Kidney capillary endothelial cell (primary cell): ENCODE measurements at regions not wholly inside any gene's neighbourhood (a gene's known extent, or its start where the extent isn't known, plus 50 kb on each side); places are given as distances from the start of the nearest gene placed in this dataset.
"Not testable (repeated sequence)": the region's sequence is repeated elsewhere in the genome, so short reads cannot be mapped to it uniquely, and the experiment has no call there.

Experiments used
- DNase-seq: peaks from one replicate; pipeline ENCODE4 v3.0.0-alpha.2; 2018; ENCODE audit warnings: low spot score

DNA sequence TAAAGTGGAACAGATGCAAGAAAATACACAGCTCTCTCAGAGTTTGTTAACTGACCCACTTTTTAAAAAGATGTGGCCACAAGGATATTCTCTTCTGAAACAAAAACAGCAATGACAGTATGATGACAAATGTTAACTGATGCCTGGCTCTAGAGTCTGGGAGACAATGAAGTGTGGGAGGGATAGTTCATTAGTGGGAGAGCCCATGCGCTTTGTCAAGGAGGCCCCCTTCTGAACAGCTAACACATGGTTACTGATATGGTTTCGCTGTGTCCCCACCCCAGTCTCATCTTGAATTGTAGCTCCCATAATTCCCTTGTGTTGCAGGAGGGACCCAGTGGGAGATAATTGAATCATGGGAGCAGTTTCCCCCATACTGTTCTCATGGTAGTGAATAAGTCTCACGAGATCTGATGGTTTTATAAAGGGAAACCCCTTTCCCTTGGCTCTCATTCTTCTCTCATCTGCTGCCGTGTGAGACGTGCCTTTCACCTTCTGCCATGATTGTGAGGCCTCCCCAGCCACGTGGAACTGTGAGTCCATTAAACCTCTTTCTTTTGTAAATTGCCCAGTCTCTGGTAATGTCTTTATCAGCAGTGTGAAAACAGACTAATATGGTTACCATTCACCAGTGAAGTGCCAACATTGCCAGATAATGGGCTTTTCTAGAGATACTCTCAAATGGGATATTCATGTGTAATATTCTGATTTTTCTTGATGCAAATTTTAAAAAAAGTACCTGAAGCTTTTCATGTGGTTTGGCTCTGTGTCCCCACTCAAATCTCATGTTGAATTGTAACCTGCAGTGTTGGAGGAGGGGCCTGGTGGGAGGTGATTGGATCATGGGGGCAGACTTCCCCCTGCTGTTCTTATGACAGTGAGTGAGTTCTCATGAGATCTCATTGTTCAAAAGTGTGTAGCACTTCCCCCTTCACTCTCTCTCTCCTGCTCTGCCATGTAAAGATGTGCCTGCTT is 435.8 kb downstream of the SHISA9 start:
- not testable (repeated sequence) for DNase-seq

DNA sequence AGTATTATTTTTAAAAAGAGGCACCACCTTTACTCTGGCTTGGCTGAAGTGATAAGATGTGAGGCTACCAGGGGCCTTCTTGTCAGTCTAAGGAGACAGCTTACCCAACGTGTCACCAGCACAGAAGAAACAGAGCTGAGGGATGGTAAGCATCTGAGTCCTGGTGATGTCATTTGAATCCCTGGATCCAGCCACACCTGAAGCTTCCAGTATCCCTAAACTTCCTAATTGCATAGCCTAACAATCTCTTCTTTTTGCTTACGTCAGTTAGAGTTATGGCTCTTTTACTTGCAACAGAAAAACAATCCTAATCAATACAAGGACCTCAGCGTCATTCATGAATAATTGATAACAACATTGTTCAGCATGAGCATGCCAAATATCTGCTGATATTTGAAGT is 436.6 kb downstream of the SHISA9 start:
- no peak for DNase-seq

DNA sequence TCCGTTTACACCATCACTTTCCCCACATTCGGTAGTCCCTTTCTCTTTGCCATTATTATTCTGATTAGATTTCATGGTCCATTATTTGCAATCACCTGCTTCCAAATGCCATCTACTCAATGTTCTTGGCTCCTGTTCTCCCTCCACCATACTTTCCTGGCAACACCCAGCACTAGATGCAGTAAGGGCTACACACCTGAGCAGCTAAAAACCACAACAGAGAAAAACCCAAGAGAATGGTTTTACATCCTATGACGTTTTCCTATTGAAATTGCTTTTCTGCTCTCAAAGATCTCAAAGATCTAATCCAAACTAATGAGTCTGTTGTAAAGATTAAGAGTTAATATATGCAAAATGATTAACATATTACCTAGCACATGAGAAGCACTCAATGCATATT is 441.3 kb downstream of the SHISA9 start:
- DNase-seq, result no peak

DNA sequence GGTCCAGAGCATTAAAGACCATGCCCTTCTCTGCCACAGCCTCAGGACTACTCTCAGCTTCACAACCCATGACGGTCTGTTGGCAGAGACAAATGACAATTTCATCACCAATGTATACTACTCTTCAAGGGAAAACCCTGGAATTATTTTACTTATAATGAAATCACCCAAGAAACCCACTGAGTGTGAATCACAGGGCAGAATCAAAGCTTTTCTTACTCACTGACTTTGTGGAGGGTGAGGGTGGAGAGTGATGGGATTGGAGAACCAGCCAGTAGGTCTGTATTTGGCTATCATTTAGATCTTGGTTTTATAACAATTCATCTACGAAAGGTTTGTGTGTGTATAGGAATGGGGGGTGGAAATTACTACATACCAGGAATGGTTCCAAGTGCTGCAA is 442.6 kb downstream of the SHISA9 start:
- DNase-seq, result no peak

DNA sequence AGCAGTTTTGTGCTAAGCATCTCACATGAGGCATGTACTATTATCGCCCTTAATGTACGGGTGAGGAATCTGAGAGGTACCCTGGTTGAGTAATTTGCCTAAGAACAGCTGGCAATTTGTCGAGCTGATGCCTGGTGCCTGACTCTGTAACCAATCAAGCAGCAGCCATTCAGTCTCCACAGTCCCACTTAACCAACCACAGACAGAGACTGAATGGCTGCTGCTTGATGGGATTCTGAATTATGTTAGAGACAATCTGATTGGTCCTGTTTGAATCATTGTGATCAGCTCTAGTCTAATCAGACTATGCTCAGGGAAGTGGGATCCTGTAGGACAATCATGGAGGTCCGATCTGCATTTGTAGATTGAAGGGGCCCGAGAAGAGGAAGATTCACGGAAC is 447.0 kb downstream of the SHISA9 start:
- DNase-seq, result no peak

DNA sequence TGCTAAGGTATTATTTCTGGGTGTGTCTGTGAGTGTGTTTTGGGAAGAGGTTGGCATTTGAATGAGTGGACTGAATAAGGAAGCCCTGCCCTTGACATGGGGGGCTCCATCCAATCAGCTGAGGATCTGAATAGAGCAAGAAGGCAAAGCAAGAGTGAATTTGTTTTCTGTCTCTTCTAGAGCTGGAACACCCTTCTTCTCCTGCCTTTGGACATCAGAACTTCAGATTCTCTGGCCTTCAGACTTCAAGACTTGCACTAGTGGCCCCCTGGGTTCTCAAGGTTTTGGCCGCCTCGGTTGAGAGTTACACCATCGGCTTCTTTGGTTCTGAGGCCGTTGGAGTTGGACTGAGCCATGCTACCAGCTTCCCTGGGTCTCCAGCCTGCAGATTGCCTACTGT is 448.6 kb downstream of the SHISA9 start:
- no peak for DNase-seq

DNA sequence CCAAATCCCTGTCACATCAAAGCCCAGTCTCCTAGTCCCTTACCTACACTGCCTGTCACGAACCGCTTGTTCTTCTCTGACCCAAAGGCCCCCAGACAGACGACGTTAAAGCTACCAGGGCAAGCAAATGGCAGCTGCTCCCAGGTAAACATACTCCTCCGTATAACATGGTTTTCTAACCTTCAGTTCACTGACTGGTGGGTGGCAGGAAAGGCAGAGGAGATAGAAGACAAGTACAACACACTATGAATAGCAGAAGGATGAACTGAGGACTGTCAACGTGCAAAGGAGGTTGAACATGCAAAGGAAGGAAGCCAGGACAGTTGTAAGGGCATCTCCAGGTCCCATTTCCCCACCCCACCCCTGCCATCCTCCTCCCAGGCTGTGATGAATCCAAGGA is 449.8 kb downstream of the SHISA9 start:
- DNase-seq, result no peak

DNA sequence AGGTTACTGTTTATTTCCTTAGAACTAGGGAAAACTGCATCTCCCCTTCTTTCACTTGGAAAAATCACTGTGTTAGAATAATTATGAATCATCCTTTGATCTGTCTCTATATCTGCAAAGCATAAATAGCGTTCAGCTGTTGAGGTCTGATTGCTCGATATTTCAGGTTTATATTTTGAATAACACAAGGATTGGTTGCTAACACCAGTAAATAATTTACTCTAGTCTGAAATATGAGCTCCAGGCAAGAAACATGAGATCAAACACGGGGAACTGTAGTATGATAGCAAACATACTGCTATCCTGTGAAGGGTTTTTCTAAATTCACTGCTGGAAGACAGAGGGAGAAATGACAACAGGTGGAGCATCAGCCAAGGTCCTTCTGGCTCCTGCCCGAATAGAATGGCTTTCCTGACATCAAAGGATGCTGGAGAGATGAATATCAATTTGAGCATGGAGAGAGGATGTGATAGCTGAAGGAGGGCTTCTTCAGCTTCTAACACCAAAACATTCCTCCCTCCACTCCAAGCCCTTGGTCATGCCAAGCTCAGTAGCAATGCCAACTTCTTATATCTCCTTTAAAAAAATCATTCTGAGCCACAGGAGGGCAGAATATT is 450.3 kb downstream of the SHISA9 start:
- no peak for DNase-seq

DNA sequence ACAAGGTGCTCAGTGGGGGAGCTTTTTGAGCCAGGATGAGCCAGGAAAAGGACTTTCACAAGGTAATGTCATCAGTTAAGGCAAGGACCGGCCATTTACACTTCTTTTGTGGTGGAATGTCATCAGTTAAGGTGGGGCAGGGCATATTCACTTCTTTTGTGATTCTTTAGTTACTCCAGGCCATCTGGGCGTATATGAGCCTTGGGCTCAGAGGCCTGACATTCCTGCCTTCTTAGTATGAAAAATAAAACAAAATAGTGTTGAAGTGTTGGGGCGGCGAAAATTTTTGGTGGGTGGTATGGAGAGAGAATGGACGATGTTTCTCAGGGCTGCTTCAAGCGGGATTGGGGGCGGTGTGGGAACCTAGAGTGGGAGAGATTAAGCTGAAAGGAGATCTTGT is 451.4 kb downstream of the SHISA9 start:
- not testable (repeated sequence) for DNase-seq

DNA sequence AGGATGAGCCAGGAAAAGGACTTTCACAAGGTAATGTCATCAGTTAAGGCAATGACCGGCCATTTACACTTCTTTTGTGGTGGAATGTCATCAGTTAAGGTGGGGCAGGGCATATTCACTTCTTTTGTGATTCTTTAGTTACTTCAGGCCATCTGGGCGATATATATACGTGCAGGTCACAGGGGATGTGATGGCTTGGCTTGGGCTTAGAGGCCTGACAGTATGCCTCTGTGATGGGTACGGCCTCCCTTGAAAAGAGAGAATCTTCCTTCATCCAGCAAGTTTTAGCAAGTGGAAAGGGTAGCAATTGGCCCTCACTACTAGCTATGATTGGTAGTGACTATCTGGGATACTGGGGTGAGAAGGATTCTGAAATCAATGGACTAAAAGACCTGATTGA is 456.4 kb downstream of the SHISA9 start:
- not testable (repeated sequence) for DNase-seq

DNA sequence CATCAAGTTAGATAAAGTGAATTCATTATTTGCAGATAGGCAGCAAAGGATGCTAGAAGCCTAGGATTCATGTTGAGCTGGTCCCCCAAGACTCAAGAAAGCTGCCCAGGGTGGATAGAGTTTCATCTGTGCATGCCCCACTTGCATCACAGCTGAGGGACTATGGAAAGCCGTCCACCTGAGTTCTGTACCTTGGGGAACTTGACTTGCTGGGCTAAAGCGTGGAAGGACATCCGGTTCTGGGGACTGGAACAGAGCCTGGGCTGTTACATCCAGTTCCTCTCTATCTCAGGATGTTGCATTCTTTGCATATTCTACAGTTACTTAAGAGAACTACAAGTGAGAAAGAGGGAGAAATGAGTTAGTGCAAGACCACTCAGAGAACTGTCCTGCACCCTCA is 458.4 kb downstream of the SHISA9 start:
- no peak for DNase-seq

DNA sequence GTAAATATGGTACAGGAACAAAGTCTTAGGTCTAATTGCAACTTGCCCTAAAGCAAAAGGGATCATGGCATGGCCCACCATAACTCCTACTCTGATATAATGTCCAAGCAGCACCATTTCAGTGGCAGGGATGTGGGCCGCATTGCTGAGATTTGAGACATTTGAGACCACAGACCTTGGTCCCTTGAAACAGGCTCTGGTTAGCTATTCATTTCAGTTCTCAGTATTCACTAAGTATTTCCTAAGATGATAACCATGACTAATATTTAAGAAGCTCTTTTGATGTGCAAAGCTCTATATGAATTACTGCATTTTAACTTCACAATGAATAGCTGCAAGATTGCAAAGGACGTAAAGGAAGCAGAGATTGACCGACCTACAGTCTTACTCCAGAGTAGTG is 471.0 kb downstream of the SHISA9 start:
- no peak for DNase-seq

DNA sequence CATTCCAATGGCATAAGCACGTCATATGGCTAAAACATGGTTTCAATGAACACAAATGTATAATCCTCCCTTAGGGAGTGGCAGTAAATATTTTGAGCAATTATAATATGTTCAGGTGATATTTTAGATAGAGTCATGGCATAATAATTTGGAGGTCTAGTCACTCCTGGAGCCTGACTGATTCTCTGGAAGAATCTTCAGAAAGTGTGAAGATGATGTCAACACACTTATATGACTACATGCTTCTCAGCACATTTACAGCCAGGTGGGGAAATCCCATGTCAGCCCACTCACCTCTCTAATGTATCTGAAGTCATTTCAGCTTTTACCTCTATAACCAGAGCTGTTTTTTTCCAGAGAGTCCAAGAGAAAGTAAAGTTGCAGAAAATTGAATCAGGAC is 474.8 kb downstream of the SHISA9 start:
- DNase-seq, result no peak

DNA sequence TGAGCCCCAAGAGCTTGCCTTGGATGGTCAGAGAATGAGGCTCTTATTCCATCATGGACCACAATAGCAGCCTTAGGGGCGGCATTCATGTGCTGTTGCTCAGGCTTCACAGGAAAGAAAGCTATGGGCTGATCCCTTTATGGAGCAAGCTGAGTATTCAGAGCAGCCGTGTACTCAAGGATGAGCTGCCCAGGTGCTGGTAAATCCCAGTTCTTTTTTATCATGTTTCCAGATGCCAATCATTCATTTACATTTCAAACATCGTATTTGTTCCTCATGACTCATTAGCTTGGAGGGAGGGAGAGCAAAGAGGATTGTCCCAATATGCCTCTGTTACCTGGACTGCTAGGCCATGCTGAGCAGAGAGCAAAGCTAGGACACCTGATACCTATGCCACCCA is 475.7 kb downstream of the SHISA9 start:
- no peak for DNase-seq

DNA sequence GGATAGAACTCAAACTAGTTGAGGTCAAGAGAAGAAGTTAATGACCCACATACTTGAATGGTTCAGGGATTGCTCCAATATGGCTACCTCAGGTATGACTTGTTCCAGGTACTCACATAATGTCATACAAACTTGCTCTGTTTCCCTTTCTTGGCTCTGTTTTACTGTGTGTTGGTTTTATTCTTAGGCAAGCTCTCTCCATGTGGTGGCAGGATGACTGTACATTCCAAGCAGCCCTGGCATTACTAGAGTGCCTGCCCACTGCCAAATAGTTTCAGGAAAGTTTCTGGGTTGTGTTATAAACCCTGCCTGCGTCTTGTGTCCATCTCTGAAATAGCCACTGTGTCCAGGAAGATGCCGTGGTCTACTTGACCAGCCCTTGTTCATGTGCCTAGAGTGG is 476.8 kb downstream of the SHISA9 start:
- no peak for DNase-seq

DNA sequence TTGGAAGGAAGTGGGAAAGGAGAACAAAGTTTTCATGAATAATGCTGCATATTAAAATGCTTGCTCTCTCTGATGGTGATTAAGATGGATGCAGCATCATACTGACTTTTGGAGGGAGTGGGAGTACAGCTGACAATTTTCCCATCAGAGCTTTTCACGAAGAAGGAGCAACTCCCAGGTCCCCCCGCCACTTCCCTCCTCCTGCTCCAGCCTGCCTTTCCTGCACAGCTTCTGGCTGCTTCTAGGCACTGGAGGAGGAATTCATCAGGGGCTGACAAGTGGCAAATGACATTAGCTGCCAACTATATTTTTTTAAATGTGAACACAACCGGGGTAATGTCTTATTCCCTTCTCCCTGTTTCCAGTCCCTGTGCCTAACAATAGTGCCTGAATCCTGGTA is 477.9 kb downstream of the SHISA9 start:
- no peak for DNase-seq

DNA sequence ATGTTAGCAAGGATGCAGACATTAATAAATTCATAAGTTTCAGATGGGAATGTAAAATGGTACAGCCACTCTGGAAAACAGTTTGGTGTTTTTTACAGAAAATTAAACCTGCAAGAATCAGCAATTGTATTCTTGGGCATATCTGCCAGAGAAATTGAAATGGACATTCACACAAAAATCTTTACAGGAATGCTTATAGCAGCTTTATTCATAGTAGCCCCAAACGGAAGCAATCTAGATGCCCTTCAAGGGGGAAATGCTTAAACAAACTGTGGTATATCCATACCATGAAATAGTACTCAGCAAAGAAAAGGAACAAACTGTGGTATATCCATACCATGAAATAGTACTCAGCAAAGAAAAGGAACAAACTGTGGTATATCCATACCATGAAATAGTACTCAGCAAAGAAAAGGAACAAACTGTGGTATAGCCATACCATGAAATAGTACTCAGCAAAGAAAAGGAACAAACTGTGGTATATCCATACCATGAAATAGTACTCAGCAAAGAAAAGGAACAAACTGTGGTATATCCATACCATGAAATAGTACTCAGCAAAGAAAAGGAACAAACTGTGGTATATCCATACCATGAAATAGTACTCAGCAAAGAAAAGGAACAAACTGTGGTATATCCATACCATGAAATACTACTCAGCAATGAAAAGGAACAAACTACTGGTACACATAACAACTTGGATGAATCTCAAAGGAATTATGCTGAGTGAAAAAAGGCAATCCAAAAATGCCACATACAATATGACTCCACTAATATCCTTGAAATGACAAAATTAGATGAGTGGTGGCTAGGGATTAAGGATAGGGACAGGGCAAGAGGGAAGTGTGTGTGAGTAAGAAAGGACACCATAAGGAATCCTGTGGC is 484.0 kb downstream of the SHISA9 start:
- DNase-seq, result not testable (repeated sequence)

DNA sequence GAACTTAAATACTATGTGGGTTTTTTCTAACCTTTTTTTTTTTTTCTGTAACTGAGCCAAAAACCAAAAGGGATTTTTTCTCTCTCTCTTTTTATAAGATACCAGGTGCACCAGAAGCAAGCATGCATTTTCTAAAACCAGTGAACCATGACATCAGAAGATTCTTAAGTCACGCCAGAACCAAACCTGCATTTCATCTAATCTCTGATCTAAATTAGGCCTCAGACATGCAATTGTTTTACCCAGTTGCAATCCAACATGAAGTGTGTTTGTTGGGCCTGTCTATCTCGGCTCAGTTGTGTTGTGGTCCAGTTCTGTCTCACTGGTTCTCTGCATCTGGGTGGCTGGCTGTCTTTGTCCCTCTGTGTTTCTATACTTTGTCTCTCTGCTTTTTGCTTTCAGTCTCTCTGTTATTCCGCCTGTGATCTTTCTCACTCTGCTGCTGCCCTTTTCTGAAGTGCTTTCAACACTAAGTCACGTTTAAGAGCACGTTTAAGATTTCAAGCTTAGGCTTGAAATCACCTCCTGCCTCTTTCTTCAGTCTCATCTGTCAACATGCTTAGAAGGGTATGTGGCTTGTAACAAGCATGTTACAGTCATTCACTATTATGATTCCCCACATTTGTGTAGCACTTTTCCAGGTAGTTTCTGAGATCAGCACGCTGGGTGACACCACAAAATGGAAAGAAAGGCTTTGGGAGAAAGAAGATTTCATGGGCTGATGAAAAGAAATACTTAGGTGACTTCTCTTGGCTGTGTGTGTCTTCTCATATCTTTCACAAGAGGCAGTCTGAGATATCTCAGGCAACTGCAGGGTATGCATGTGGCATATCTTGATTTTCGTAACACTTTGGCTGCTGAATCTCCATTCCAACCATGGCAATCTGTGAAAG is 488.9 kb downstream of the SHISA9 start:
- DNase-seq, result no peak

DNA sequence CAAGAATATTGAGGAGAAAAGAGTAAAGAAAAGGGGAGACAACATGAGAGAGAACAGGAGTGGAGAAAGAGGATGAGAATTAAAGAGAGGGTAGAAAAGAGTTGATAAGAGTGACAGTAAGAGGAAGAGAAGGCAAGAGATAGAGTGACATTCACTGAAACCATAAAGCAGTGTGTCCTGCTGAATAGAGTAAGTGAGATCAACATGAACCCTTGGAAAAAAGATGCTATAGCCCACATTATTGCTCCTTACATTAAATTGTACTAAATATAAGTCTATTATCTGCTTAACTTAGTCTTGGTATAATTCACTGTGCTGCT is 489.5 kb downstream of the SHISA9 start:
- DNase-seq, result no peak

DNA sequence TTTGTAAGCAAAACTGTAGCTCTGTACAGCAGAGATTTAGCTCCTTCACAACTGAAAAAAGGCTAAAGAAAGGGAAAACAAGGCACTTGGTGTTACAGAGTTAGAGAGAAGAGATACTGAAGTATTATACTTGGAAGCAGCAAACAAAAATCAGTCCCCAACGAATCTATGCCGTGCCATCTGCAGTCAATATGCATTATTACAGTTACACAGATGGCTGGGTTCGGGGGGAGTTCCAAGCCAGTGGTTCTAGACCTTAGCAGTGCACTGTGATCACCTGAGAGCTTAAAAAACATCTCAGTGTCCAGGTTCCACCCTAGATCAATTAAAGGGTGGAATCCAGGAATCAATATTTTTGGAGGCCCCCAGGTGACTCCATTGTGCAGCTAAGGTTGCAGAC is 489.9 kb downstream of the SHISA9 start:
- DNase-seq, result no peak

DNA sequence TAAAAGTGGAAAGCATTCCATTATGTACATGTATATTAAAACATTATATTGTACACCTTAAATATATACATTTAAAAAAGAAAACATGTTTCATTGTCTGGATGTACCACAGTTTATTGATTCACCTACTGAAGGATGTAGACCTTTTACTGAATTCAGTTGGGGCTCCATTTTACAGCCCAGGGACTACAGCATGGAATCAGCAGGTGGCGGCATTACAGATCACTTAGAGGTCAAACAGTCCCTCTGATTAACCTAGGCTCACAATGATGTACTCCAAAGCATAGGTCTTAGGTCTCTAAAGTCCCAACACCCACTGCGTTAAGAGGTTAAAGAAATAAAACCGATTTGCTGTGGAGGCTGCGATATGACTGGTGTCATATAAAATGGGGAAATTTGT is 490.9 kb downstream of the SHISA9 start:
- no peak for DNase-seq

DNA sequence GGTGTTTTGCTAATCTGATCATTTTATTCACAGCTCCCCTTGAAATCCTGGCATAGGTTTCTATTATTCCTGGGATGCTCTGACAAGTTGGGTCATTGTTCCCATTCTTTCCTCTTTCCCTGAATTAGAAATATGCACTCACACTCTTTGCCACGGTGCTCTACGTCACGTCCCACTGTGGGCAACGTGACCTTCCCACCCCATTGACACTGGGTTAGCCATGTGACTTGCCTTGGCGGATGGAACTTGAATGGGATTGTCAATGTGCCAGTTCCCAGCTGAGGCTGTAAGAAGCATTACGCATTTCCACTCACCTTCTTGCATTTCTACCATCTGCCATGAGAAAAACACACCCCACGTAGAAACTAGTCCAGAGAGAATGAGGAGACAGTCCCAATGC is 492.4 kb downstream of the SHISA9 start:
- DNase-seq, result no peak
